OCI-LY1 (cell line): ENCODE measurements at regions not wholly inside any gene's neighbourhood (a gene's known extent, or its start where the extent isn't known, plus 50 kb on each side); places are given as distances from the start of the nearest gene placed in this dataset.

Experiments used
- H2AFZ ChIP-seq: fragments of 200-600 bp; sonication (generic), shearing (Covaris generic); 2 replicates; pipeline ENCODE4 v1.6.0; 2014; ENCODE audit warnings: antibody characterized with exemption, mild to moderate bottlenecking, low read length
- H3F3A ChIP-seq: fragments of 200-600 bp; sonication (generic), shearing (Covaris generic); 2 replicates; pipeline ENCODE4 v1.6.0; 2014; ENCODE audit warnings: mild to moderate bottlenecking, antibody characterized with exemption, low read length, moderate library complexity; ENCODE audit not compliant: insufficient read depth
- H3K27ac ChIP-seq: fragments of 200-600 bp; sonication (generic); 2 replicates; pipeline ENCODE4 v1.5.1; 2014; ENCODE audit warnings: low read length, mixed run types, mild to moderate bottlenecking, low read depth; ENCODE audit not compliant: poor library complexity, severe bottlenecking
- H3K27me3 ChIP-seq: fragments of 200-600 bp; sonication (generic); 2 replicates; pipeline ENCODE4 v1.6.0; 2014; ENCODE audit warnings: antibody characterized with exemption, mild to moderate bottlenecking, low read length, moderate library complexity; ENCODE audit not compliant: insufficient read depth
- H3K36me3 ChIP-seq: fragments of 200-600 bp; sonication (generic); 2 replicates; pipeline ENCODE4 v1.6.1; 2014; ENCODE audit warnings: mild to moderate bottlenecking, antibody characterized with exemption, low read length, moderate library complexity, mixed read lengths; ENCODE audit not compliant: insufficient read depth
- H3K4me1 ChIP-seq: fragments of 200-600 bp; sonication (generic); 2 replicates; pipeline ENCODE4 v1.5.1; 2014; ENCODE audit warnings: mild to moderate bottlenecking, low read length, moderate library complexity; ENCODE audit not compliant: insufficient read depth, severe bottlenecking
- H3K4me2 ChIP-seq: fragments of 200-600 bp; sonication (generic), shearing (Covaris generic); 2 replicates; pipeline ENCODE4 v1.6.1; 2014; ENCODE audit warnings: low read length
- H3K4me3 ChIP-seq: fragments of 200-600 bp; sonication (generic); 2 replicates; pipeline ENCODE4 v1.5.1; 2014; ENCODE audit warnings: low read length, low read depth, mild to moderate bottlenecking, mixed read lengths; ENCODE audit not compliant: poor library complexity, severe bottlenecking
- H3K79me2 ChIP-seq: fragments of 200-600 bp; shearing (Covaris generic); 2 replicates; pipeline ENCODE4 v1.6.1; 2016; ENCODE audit warnings: mixed run types, low read length, mixed read lengths; ENCODE audit not compliant: insufficient read depth
- H3K9ac ChIP-seq: fragments of 200-600 bp; sonication (generic), shearing (Covaris generic); 2 replicates; pipeline ENCODE4 v1.6.1; 2014; ENCODE audit warnings: mild to moderate bottlenecking, low read length, mixed read lengths
- H3K9me2 ChIP-seq: fragments of 200-600 bp; sonication (generic), shearing (Covaris generic); 2 replicates; pipeline ENCODE4 v1.6.1; 2014; ENCODE audit warnings: low read depth, mild to moderate bottlenecking, low read length, mixed read lengths
- H3K9me3 ChIP-seq: fragments of 200-600 bp; shearing (Covaris generic); 2 replicates; pipeline ENCODE4 v1.6.1; 2014; ENCODE audit warnings: low read length, mixed read lengths
- H4K20me1 ChIP-seq: fragments of 200-600 bp; sonication (generic), shearing (Covaris generic); 2 replicates; pipeline ENCODE4 v1.6.0; 2016; ENCODE audit warnings: mild to moderate bottlenecking, low read length; ENCODE audit not compliant: insufficient read depth
- EZH2 ChIP-seq: fragments of 200-600 bp; sonication (generic), shearing (Covaris generic); IDR thresholded peaks from 2 replicates; pipeline ENCODE4 v1.8.0; 2017; ENCODE audit warnings: borderline replicate concordance, mixed run types, mild to moderate bottlenecking, antibody characterized with exemption, low read length, moderate library complexity, mixed read lengths
- TF ChIP-seq, protein P1 (sequence below): fragments of 200-600 bp; sonication (generic), shearing (Covaris generic); IDR thresholded peaks from 2 replicates; pipeline ENCODE4 v1.5.1; 2017; ENCODE audit warnings: mild to moderate bottlenecking, antibody characterized with exemption, low read length, moderate library complexity, mixed read lengths

DNA sequence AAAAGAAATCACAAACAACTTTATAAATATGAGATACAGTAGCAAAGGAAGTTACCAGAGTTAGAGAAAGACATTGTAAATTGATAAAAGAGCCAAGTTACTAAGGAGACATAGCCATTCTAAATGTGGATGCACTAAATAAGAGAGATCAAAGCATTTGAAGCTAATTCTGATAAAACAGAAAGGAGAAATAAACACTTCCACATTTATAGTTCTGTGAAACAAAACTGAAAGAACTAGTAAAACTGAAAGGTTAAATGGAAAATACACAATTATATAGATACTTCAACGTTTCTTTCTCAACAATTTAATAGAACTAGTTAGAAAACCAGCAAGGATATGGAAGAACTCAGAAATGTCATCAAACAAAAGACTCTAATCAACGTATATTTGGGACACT is 309.0 kb upstream of the CDH2 start:
- TF ChIP-seq, protein P1, sequence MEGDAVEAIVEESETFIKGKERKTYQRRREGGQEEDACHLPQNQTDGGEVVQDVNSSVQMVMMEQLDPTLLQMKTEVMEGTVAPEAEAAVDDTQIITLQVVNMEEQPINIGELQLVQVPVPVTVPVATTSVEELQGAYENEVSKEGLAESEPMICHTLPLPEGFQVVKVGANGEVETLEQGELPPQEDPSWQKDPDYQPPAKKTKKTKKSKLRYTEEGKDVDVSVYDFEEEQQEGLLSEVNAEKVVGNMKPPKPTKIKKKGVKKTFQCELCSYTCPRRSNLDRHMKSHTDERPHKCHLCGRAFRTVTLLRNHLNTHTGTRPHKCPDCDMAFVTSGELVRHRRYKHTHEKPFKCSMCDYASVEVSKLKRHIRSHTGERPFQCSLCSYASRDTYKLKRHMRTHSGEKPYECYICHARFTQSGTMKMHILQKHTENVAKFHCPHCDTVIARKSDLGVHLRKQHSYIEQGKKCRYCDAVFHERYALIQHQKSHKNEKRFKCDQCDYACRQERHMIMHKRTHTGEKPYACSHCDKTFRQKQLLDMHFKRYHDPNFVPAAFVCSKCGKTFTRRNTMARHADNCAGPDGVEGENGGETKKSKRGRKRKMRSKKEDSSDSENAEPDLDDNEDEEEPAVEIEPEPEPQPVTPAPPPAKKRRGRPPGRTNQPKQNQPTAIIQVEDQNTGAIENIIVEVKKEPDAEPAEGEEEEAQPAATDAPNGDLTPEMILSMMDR: no peak
- TF ChIP-seq EZH2: no peak
- Histone ChIP-seq H3K27me3 (no peaks in the 10 kb centered on the region), H3K4me1 (no peaks in the 10 kb centered on the region), H4K20me1 (no peaks in the 10 kb centered on the region), H3K36me3 (no peaks in the 10 kb centered on the region), H2AFZ (no peak overlapping the region), H3K4me3 (no peak overlapping the region), H3K27ac (no peak overlapping the region), H3K9ac (no peak overlapping the region), H3K9me3 (no peaks in the 10 kb centered on the region), H3K9me2 (no peaks in the 10 kb centered on the region), H3F3A (no peaks in the 10 kb centered on the region), H3K79me2 (no peaks in the 10 kb centered on the region), H3K4me2 (no peak overlapping the region)

DNA sequence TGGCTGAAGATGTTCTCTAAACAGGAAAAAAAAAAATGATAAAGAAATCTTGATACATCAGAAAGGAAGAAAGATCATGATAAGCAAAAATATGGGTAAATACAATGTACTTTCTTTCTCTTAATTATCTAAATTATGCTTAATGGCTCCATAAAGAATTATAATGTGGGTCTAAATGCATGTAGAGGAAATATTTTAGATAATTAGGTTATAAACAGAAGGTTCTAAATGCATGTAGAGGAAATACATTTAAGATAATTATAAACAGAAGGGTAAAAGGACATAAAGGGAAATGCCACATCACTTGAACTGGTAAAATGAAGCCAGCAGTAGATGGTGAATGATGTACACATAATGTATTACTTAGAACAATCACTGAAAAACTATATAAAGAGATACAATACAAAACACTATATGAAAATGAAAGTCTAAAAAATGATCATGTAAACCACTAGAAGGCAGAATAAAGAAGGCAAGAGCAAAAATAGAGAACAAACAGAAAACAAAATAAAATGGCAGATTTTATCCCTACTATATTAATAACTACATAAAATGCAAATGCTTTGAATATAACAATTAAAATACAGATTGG is 308.4 kb upstream of the CDH2 start:
- no peaks in the 10 kb centered on the region for H3K9me2 ChIP-seq

DNA sequence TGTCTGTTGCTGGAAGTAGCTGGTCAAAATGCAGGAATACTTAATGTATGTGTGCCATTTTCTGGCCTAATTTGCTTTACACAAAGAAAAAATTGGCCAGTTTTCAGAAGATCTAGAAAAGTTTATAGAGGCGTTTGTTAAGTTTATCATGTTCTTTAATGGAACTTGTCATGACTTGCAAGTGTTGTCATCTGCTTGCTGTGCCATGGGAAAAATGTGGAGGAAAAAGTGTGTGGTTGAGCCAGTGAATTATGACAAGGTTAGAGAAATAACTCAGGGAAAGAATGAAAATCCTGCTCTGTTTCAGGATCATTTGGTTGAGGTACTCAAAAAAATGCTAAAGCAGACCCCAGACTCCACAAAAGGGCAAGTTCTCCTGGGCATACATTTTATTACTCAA is 301.6 kb upstream of the CDH2 start:
- Histone ChIP-seq H3K4me3 (no peak overlapping the region), H3K9ac (no peak overlapping the region), H3K27ac (no peak overlapping the region), H3K27me3 (no peaks in the 10 kb centered on the region), H3K4me2 (no peak overlapping the region), H2AFZ (no peak overlapping the region), H4K20me1 (no peaks in the 10 kb centered on the region), H3K9me2 (no peaks in the 10 kb centered on the region), H3F3A (no peaks in the 10 kb centered on the region), H3K4me1 (no peaks in the 10 kb centered on the region), H3K79me2 (no peaks in the 10 kb centered on the region), H3K9me3 (no peaks in the 10 kb centered on the region), H3K36me3 (no peaks in the 10 kb centered on the region)
- TF ChIP-seq EZH2: no peak
- TF ChIP-seq, protein P1: no peak

More for the DNA sequence above, 308.4 kb upstream of the CDH2 start:
- no peaks in the 10 kb centered on the region for H3F3A ChIP-seq
- H3K4me2 ChIP-seq: no peak overlapping the region
- no peak overlapping the region for H3K9ac ChIP-seq
- no peaks in the 10 kb centered on the region for H4K20me1 ChIP-seq
- no peaks in the 10 kb centered on the region for H3K36me3 ChIP-seq
- H3K4me3 ChIP-seq: no peak overlapping the region
- no peaks in the 10 kb centered on the region for H3K9me3 ChIP-seq
- H2AFZ ChIP-seq: no peak overlapping the region
- H3K79me2 ChIP-seq: no peaks in the 10 kb centered on the region
- TF ChIP-seq EZH2: no peak
- TF ChIP-seq, protein P1: no peak
- H3K27ac ChIP-seq: no peak overlapping the region
- H3K27me3 ChIP-seq: no peaks in the 10 kb centered on the region
- H3K4me1 ChIP-seq: no peaks in the 10 kb centered on the region
